ENCODE measurements at regions not wholly inside any gene's neighbourhood (a gene's known extent, or its start where the extent isn't known, plus 50 kb on each side); places are given as distances from the start of the nearest gene placed in this dataset.

DNA sequence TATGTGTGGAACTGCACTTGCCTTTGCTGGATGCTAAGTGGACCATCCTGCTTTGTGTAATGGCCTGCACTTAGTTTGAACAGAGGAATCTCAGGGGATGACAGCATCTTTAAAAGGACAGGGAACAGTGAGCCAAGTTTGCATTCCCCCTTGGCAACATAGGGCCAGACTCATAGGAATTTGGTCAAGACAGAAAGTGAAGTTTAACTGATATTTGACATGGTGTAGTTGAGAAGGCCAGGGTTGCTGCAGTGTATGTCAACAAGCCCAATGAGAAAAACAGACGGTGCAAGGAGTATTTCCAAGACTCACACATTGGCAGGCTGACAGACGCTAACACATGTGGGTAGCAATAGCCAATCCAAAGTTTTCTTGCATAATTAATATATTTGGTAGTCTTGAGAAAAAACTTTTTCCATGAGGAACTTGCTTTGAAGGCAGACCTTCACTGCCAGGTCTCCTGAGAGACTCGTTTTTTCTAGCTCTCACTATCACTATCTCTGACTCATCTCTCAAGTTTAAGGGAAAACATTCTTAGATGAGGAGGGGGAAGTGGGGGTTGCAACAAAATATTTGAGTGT lies 213.8 kb downstream of the IBTK start:
- H3K4me3 ChIP-seq (ENCODE audit: low read depth, low read length) = no peak overlapping the region
- DNase-seq (ENCODE audit: low read depth) = peak; percentile 61
- TF ChIP-seq, protein P1, sequence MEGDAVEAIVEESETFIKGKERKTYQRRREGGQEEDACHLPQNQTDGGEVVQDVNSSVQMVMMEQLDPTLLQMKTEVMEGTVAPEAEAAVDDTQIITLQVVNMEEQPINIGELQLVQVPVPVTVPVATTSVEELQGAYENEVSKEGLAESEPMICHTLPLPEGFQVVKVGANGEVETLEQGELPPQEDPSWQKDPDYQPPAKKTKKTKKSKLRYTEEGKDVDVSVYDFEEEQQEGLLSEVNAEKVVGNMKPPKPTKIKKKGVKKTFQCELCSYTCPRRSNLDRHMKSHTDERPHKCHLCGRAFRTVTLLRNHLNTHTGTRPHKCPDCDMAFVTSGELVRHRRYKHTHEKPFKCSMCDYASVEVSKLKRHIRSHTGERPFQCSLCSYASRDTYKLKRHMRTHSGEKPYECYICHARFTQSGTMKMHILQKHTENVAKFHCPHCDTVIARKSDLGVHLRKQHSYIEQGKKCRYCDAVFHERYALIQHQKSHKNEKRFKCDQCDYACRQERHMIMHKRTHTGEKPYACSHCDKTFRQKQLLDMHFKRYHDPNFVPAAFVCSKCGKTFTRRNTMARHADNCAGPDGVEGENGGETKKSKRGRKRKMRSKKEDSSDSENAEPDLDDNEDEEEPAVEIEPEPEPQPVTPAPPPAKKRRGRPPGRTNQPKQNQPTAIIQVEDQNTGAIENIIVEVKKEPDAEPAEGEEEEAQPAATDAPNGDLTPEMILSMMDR (IDR thresholded peaks at IDR 0.05; ENCODE audit: insufficient read depth, low read length) = no peak

DNA sequence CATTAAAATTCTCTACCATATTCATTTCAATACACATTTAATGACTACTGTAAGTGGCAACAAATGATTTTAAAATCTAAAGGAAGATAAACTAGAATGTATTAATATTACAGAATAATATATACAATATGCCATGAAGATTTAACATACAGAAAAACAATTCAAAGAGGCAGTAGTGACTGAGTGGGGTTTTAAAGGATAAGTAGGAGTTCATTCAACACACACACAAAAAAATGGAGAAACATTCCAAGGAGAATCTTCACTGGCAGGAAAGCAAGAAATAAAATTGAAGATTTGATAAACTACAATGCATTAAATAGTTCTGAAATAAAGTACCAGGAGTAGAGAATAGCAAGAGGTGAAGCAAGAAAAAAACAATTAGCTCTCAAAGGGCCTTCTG lies 215.1 kb downstream of the IBTK start:
- TF ChIP-seq, protein P1 (IDR thresholded peaks at IDR 0.05; ENCODE audit: insufficient read depth, low read length) = no peak
- H3K4me3 ChIP-seq (ENCODE audit: low read depth, low read length) = no peak overlapping the region
- DNase-seq (ENCODE audit: low read depth) = no peak

DNA sequence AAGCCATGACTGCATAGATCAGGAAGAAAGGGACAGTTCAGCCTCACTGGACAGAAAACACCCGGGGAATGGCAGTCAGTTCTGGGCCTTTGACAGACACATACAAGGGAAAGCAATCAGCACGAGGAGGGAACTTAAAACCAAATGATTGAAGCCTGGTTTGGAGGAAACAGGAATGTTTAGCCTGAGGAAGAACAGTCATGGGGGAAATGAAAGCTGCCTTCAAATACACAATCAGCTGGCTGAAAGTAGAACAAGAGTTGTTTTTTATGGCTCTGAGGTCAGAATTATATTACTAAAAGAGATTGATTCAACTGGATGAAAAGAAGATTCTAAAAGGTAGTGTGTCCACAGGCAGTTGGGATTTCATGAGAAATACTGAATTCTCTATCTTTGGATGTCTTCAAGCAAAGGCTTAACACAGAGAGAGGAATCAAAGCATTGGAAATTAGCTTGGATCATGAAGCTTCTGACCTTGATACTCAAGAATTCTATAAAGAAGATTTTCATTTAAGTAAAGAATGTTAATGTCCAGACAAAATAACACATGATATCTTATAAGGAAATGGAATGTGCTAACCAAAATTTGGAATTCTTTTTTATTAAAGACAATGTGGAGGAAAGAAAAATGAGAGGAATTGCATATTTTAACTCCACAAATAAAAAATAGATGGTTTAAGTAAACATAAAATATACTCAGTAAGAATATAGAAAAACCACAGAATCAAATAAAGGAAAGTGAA lies 216.6 kb downstream of the IBTK start:
- TF ChIP-seq, protein P1 (IDR thresholded peaks at IDR 0.05; ENCODE audit: insufficient read depth, low read length) = no peak
- H3K4me3 ChIP-seq (ENCODE audit: low read depth, low read length) = no peak overlapping the region
- no peak for DNase-seq (ENCODE audit: low read depth)

DNA sequence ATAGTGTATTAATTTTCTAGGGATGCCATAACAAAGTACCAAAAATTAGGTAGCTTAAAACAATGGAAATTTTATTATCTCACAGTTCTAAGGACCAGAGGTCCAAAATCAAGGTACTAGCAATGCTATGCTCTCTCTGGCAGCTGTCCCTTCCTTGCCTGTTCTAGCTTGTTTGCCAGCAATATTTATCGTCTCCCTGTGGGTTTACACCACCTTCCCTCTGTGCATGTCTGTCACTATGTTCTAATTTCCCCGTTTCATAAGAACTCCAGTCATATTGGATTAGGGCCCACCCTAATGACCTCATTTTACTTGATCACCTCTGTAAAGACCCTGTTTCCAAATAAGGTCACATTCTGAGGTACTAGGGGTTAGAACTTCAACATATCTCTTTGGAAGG lies 217.2 kb downstream of the IBTK start:
- TF ChIP-seq, protein P1 (IDR thresholded peaks at IDR 0.05; ENCODE audit: insufficient read depth, low read length) = no peak
- DNase-seq (ENCODE audit: low read depth) = no peak
- no peak overlapping the region for H3K4me3 ChIP-seq (ENCODE audit: low read depth, low read length)

DNA sequence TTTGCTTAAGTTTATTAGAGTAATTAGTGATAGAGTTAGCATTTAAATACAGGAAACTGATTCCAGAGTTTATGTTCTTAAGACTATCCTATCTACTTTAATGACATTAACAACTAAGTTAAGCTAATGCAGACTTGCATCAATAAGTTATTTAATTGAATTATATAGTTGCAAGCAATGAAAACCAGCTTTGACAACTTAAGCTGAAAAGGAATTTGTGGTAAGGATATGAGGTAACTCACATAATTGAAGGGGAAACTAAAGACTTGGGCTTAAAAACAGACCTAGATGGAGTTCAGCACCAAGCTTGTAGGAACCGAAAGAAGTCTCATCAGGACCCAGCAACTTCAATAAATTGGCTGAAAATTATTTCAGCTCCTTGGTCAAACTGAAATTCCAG lies 222.3 kb downstream of the IBTK start:
- DNase-seq (ENCODE audit: low read depth) = no peak

DNA sequence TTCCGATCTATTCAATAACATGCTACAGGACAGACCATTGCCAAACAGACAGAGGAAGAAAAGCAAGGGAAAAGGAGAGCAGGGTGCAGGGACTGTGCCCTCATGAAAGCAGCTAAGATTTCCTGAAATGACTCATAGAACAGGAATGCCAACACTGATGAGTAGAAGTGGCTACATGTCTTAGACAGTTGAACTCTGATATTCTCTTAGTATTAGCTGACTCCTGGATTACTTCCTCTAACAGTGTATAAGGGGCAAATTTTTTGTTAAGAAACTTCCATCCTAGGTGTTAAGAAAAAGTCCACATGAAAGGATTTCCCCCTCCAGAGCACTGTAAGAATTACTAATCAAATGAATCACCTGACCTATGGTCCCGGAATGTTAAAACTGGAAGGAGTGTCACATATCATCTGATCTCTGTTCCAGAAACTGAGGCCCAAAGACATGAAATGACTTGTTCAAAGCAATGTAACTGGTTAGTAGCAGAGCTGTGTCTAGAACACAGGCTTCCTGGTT lies 224.9 kb downstream of the IBTK start:
- TF ChIP-seq, protein P1 (IDR thresholded peaks at IDR 0.05; ENCODE audit: insufficient read depth, low read length) = no peak
- H3K4me3 ChIP-seq (ENCODE audit: low read depth, low read length) = no peak overlapping the region
- DNase-seq (ENCODE audit: low read depth) = peak; percentile 76

More for the DNA sequence above, 222.3 kb downstream of the IBTK start:
- no peak overlapping the region for H3K4me3 ChIP-seq (ENCODE audit: low read depth, low read length)
- TF ChIP-seq, protein P1 (IDR thresholded peaks at IDR 0.05; ENCODE audit: insufficient read depth, low read length) = no peak
